H9 (cell line): ENCODE measurements at regions not wholly inside any gene's neighbourhood (a gene's known extent, or its start where the extent isn't known, plus 50 kb on each side); places are given as distances from the start of the nearest gene placed in this dataset.

ENCODE experiments used
- DNase-seq: peaks from one replicate; pipeline ENCODE4 v3.0.0-alpha.2; 2017
- H2AFZ ChIP-seq: one replicate; pipeline ENCODE4 v1.6.1; 2013; ENCODE audit warnings: mild to moderate bottlenecking, low read length, control low read depth, moderate library complexity
- H2AK5ac ChIP-seq: 2 replicates; pipeline ENCODE4 v1.6.1; 2013; ENCODE audit warnings: low read length, control low read depth, mixed read lengths; ENCODE audit not compliant: insufficient read length
- H2BK120ac ChIP-seq: one replicate; pipeline ENCODE4 v1.6.1; 2013; ENCODE audit warnings: low read depth, mild to moderate bottlenecking, low read length, control low read depth, inconsistent platforms; ENCODE audit not compliant: poor library complexity, severe bottlenecking
- H2BK12ac ChIP-seq: 2 replicates; pipeline ENCODE4 v1.6.1; 2013; ENCODE audit warnings: low read length, control low read depth, mixed read lengths, low read depth; ENCODE audit not compliant: insufficient read length
- H2BK15ac ChIP-seq: 2 replicates; pipeline ENCODE4 v1.6.1; 2013; ENCODE audit warnings: low read depth, low read length, control low read depth
- H2BK20ac ChIP-seq: one replicate; pipeline ENCODE4 v1.6.1; 2013; ENCODE audit warnings: low read depth, mild to moderate bottlenecking, low read length, control low read depth, inconsistent platforms; ENCODE audit not compliant: poor library complexity, severe bottlenecking
- H2BK5ac ChIP-seq: 2 replicates; pipeline ENCODE4 v1.6.1; 2013; ENCODE audit warnings: low read length, control low read depth, mixed read lengths; ENCODE audit not compliant: insufficient read length
- H3K14ac ChIP-seq: 2 replicates; pipeline ENCODE4 v1.6.1; 2013; ENCODE audit warnings: low read length, control low read depth; ENCODE audit not compliant: insufficient read depth
- H3K18ac ChIP-seq: 2 replicates; pipeline ENCODE4 v1.6.1; 2013; ENCODE audit warnings: low read depth, mild to moderate bottlenecking, mixed read lengths, low read length, control low read depth; ENCODE audit not compliant: insufficient read length
- H3K23ac ChIP-seq: 2 replicates; pipeline ENCODE4 v1.6.1; 2013; ENCODE audit warnings: low read length, control low read depth, mixed read lengths, low read depth; ENCODE audit not compliant: insufficient read length
- H3K23me2 ChIP-seq: 2 replicates; pipeline ENCODE4 v1.6.1; 2013; ENCODE audit warnings: low read depth, mild to moderate bottlenecking, mixed read lengths, low read length, control low read depth; ENCODE audit not compliant: insufficient read length, poor library complexity, severe bottlenecking
- H3K27ac ChIP-seq: 2 replicates; pipeline ENCODE4 v1.5.1; 2013; ENCODE audit warnings: low read length, control low read depth, mixed read lengths, low read depth; ENCODE audit not compliant: insufficient read length
- H3K27me3 ChIP-seq: 2 replicates; pipeline ENCODE4 v1.6.1; 2013; ENCODE audit warnings: low read length, control low read depth, inconsistent platforms; ENCODE audit not compliant: insufficient read depth
- H3K4ac ChIP-seq: 2 replicates; pipeline ENCODE4 v1.6.1; 2013; ENCODE audit warnings: low read depth, mild to moderate bottlenecking, control low read depth, inconsistent platforms, low read length, moderate library complexity
- H3K4me1 ChIP-seq: 2 replicates; pipeline ENCODE4 v1.6.1; 2013; ENCODE audit warnings: low read length, control low read depth, inconsistent platforms; ENCODE audit not compliant: insufficient read depth
- H3K4me2 ChIP-seq: 2 replicates; pipeline ENCODE4 v1.6.1; 2013; ENCODE audit warnings: low read length, control low read depth, mixed read lengths; ENCODE audit not compliant: insufficient read length, insufficient read depth
- H3K56ac ChIP-seq: 2 replicates; pipeline ENCODE4 v1.6.1; 2013; ENCODE audit warnings: low read depth, mild to moderate bottlenecking, mixed read lengths, low read length, control low read depth; ENCODE audit not compliant: insufficient read length
- H3K79me1 ChIP-seq: 2 replicates; pipeline ENCODE4 v1.6.1; 2013; ENCODE audit warnings: low read depth, mild to moderate bottlenecking, moderate library complexity, low read length, control low read depth, inconsistent platforms; ENCODE audit not compliant: insufficient read depth, poor library complexity, severe bottlenecking
- H3K79me2 ChIP-seq: 2 replicates; pipeline ENCODE4 v1.6.1; 2013; ENCODE audit warnings: low read length, control low read depth, inconsistent platforms; ENCODE audit not compliant: insufficient read depth
- H3K9ac ChIP-seq: 2 replicates; pipeline ENCODE4 v1.6.1; 2013; ENCODE audit warnings: low read length, control low read depth, mixed read lengths; ENCODE audit not compliant: insufficient read length; ENCODE audit errors: extremely low read depth
- H3K9me3 ChIP-seq: one replicate; pipeline ENCODE4 v1.6.1; 2013; ENCODE audit warnings: low read depth, low read length, inconsistent platforms; ENCODE audit not compliant: control insufficient read depth
- H3T11ph ChIP-seq: one replicate; pipeline ENCODE4 v1.6.1; 2013; ENCODE audit warnings: mild to moderate bottlenecking, low read length, control low read depth, inconsistent platforms
- H4K20me1 ChIP-seq: one replicate; pipeline ENCODE4 v1.6.1; 2013; ENCODE audit not compliant: control insufficient read depth, insufficient read length, insufficient read depth
- H4K5ac ChIP-seq: 2 replicates; pipeline ENCODE4 v1.6.1; 2013; ENCODE audit warnings: low read depth, mild to moderate bottlenecking, mixed read lengths, low read length, control low read depth; ENCODE audit not compliant: insufficient read length
- H4K8ac ChIP-seq: replicated peaks from 2 replicates; pipeline ENCODE4 v1.6.1; 2013; ENCODE audit warnings: low read length, control low read depth, mixed read lengths, low read depth; ENCODE audit not compliant: insufficient read length
- H4K91ac ChIP-seq: 2 replicates; pipeline ENCODE4 v1.6.1; 2013; ENCODE audit warnings: low read depth, mild to moderate bottlenecking, moderate library complexity, mixed read lengths, low read length, control low read depth; ENCODE audit not compliant: insufficient read length
- H3K27ac Mint-ChIP-seq, 3 experiments: 2 replicates in 2 of 3; 3 replicates in 1 of 3; pipeline ENCODE4 v1.8.0; 2020 to 2021; ENCODE audit warnings: mixed read lengths in 3 of 3, mild to moderate bottlenecking in 1 of 3, moderate library complexity in 1 of 3
- H3K27me3 Mint-ChIP-seq: 2 replicates; pipeline ENCODE4 v1.8.0; 2021; ENCODE audit warnings: low read depth, mild to moderate bottlenecking, moderate library complexity, mixed read lengths
- H3K36me3 Mint-ChIP-seq, 3 experiments: 2 replicates in 2 of 3; 3 replicates in 1 of 3; pipeline ENCODE4 v1.8.0; 2020 to 2021; ENCODE audit warnings: low read depth in 3 of 3, mixed read lengths in 3 of 3; ENCODE audit not compliant: insufficient read depth in 1 of 3
- H3K4me1 Mint-ChIP-seq, 2 experiments: 2 replicates each; pipeline ENCODE4 v1.8.0; 2020; ENCODE audit warnings: mixed read lengths in 2 of 2
- H3K4me3 Mint-ChIP-seq, 2 experiments: 2 replicates in 1 of 2; 3 replicates in 1 of 2; pipeline ENCODE4 v1.8.0; 2020 to 2021; ENCODE audit warnings: mild to moderate bottlenecking in 2 of 2, mixed read lengths in 2 of 2, moderate library complexity in 1 of 2
- H3K9me3 Mint-ChIP-seq, 2 experiments: 2 replicates in 1 of 2; 3 replicates in 1 of 2; pipeline ENCODE4 v1.8.0; 2020; ENCODE audit warnings: mild to moderate bottlenecking in 2 of 2, mixed read lengths in 2 of 2, moderate library complexity in 1 of 2
- WGBS: extraction: QIAGEN DNeasy Blood & Tissue Kit; methylation state at CpG from one replicate; pipeline ENCODE4 v1.1.7; 2013; ENCODE audit warnings: missing lambda C conversion rate, low lambda C conversion rate, mixed read lengths; ENCODE audit not compliant: insufficient read length; ENCODE audit errors: extremely low coverage; 5-methylcytosine and 5-hydroxymethylcytosine counted together
- TF ChIP-seq, protein P1 (sequence below): fragments of 200-600 bp; sonication (generic); conservative IDR thresholded peaks from 3 replicates; pipeline ENCODE4 v1.8.0; 2021; ENCODE audit warnings: antibody characterized with exemption, mild to moderate bottlenecking

DNA sequence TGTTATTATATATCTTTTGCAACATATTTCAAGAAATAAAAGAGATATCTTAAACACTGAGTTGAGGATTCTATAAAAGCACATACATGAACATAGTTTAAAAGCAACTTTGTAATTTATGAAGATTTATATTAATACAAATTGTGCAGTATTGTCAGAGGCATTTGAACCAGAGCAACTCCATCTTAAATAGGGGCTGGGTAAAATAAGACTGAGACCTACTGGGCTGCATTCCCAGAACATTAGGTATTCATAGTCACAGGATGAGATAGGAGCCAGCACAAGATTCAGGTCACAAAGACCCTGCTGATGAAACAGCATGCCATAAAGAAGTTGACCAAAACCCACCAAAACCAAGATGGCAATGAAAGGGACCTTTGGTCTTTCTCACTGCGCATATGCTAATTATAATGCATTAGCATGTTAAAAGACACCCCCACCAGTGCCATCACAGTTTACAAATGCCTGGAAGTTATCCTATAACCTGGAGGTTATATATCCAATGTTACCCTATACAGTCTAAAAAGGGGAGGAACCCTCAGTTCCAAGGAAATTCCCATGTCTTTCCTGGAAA is 320.2 kb downstream of the FAM170A start:
- Histone ChIP-seq H2BK120ac (no peak overlapping the region), H2AFZ (no peak overlapping the region), H3K4me2 (no peak overlapping the region), H3K4ac (no peak overlapping the region), H2BK12ac (no peak overlapping the region), H2BK20ac (no peak overlapping the region), H2BK15ac (no peak overlapping the region), H2BK5ac (no peak overlapping the region), H4K5ac (no peak overlapping the region), H3K9ac (no peak overlapping the region), H4K91ac (no peak overlapping the region), H3K9me3 (no peaks in the 10 kb centered on the region), H3K4me1 (peaks cover 2% of the 10 kb centered on the region; the same call in 1 of the 2 replicates), H3T11ph (no peak overlapping the region), H3K56ac (no peak overlapping the region), H3K23me2 (no peaks in the 10 kb centered on the region), H2AK5ac (no peak overlapping the region), H3K23ac (no peak overlapping the region), H3K27me3 (no peaks in the 10 kb centered on the region), H4K8ac (no peak overlapping the region), H3K14ac (no peak overlapping the region), H3K79me2 (no peaks in the 10 kb centered on the region), H4K20me1 (no peaks in the 10 kb centered on the region), H3K79me1 (no peaks in the 10 kb centered on the region), H3K18ac (no peak overlapping the region), H3K27ac (no peak overlapping the region)
- Mint-ChIP-seq H3K36me3 (peaks cover 0 to 16% (median 12%) of the 10 kb centered on the region in 3 experiments; a peak in 5 of 7 replicates), H3K27ac (peak overlapping the region in 1 of 3 experiments; percentile 27; a peak in 2 of 7 replicates), H3K9me3 (peaks cover 10 to 18% of the 10 kb centered on the region in 2 experiments), H3K27me3 (no peaks in the 10 kb centered on the region), H3K4me3 (no peak overlapping the region), H3K4me1 (peaks cover 20 to 22% of the 10 kb centered on the region in 2 experiments)
- TF ChIP-seq, protein P1, sequence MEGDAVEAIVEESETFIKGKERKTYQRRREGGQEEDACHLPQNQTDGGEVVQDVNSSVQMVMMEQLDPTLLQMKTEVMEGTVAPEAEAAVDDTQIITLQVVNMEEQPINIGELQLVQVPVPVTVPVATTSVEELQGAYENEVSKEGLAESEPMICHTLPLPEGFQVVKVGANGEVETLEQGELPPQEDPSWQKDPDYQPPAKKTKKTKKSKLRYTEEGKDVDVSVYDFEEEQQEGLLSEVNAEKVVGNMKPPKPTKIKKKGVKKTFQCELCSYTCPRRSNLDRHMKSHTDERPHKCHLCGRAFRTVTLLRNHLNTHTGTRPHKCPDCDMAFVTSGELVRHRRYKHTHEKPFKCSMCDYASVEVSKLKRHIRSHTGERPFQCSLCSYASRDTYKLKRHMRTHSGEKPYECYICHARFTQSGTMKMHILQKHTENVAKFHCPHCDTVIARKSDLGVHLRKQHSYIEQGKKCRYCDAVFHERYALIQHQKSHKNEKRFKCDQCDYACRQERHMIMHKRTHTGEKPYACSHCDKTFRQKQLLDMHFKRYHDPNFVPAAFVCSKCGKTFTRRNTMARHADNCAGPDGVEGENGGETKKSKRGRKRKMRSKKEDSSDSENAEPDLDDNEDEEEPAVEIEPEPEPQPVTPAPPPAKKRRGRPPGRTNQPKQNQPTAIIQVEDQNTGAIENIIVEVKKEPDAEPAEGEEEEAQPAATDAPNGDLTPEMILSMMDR = no peak
- no peak for DNase-seq
- no CpG with 5 or more reads among the region's 1 CpG for WGBS
